GM18867 (cell line): ENCODE measurements at regions not wholly inside any gene's neighbourhood (a gene's known extent, or its start where the extent isn't known, plus 50 kb on each side); places are given as distances from the start of the nearest gene placed in this dataset.
"Not testable (repeated sequence)": the region's sequence is repeated elsewhere in the genome, so short reads cannot be mapped to it uniquely, and the experiment has no call there.

ENCODE experiments used
- ATAC-seq: cut with Tn5 transposase; IDR thresholded peaks from one replicate; pipeline ENCODE4 v1.9.1; 2021; ENCODE audit warnings: mild to moderate bottlenecking, moderate library complexity; ENCODE audit not compliant: unreplicated experiment

DNA sequence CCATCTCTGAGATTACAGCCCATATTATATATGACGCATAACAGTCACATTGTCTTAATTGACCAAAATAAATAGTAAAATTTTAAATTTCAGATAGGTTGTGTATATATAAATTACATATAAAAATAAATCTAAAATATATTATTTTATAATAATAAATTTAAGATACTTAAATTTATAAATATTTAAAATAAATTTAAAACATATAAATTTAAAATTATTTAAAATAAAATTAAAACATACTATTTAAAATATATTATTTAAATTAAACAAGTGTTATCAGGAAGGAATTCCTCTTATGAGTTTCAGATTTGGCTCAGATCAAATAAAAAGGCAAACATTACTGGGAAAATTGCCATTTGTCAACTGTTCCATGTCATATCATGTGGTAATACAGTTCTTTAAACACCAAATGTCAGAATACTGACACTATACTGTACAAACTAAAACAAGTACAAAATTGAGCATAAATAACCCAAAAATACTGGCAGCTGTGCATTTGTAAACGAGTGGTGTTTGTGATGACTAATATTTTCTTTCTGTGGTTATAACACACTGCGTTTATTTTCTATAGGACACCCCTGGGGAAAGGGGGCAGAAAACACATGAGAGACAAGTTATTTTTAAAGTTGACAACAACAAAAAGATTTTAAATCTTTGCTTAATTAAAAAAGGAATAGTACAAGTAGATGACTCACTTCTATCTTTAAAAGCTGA is 71.3 kb upstream of the DGKB start:
- ATAC-seq = peak; percentile 77

DNA sequence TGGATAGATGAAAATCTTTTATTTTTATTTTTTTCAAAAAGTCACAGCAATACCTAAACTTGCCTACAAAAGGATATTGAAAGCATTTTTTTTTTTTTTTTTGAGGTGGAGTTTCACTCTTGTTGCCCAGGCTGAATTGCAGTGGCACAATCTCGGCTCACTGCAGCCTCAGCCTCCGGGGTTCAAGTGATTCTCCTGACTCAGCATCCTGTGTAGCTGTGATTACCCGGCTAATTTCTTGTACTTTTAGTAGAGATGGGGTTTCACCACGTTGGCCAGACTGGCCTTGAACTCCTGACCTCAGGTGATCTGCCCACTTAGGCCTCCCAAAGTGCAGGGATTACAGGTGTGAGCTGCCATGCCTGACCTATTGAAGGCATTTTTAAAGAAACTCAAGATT is 69.1 kb upstream of the DGKB start:
- ATAC-seq = not testable (repeated sequence)

DNA sequence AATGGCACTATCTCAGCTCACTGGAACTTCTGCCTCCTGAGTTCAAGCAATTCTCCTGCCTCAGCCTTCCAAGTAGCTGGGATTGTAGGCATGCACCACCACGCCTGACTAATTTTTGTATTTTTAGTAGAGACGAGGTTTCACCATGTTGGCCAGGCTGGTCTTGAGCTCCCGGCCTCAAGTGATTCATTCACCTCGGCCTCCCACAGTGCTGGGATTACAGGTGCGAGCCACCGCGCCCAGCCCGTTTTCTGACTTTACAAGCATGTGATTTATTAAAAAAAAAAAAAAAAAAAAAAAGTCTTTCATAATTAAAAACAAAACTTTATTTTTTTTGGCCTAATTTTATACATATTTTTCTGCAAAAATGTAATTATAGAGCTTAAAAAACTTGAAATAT is 64.8 kb upstream of the DGKB start:
- ATAC-seq = not testable (repeated sequence)

- no peak for ATAC-seq
Observed at GRCh38 chr7:14962778-14963177, 60.2 kb upstream of the DGKB start.

DNA sequence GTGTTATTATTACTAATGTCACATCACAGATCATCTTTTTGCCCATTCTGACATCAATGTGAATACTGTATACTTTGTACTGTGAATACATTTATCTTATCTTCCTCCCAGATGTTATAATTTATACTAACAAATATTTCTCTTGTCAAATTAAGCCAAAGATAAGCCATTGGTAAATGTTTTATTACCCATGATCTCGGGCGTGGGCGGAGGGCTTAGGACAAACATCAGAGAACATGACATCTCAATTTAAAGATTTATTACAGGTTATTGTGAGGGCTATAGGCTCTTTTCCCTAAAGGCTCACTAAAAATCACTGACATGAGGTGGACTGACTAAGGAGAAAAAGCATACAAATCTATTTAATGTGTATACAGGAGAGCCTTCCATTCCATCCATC is 58.2 kb upstream of the DGKB start:
- ATAC-seq = no peak

- ATAC-seq = no peak
Observed at GRCh38 chr7:14959339-14959738, 56.8 kb upstream of the DGKB start.

GRCh38 chr7:14954035-14954434 is 51.5 kb upstream of the DGKB start:
- ATAC-seq = no peak
